Fibroblast of pulmonary artery (primary cell): ENCODE measurements at regions not wholly inside any gene's neighbourhood (a gene's known extent, or its start where the extent isn't known, plus 50 kb on each side); places are given as distances from the start of the nearest gene placed in this dataset.
A peak's percentile ranks its signal among the peaks of the same experiment; 100 is the strongest.
"Not testable (repeated sequence)": the region's sequence is repeated elsewhere in the genome, so short reads cannot be mapped to it uniquely, and the experiment has no call there.

Experiments used
- DNase-seq: peaks from one replicate; pipeline ENCODE4 v3.0.0-alpha.2; 2010; ENCODE audit warnings: low read depth
- H3K4me3 ChIP-seq: replicated peaks from 2 replicates; pipeline ENCODE4 v1.5.1; 2011; ENCODE audit warnings: low read depth, mild to moderate bottlenecking, control low read depth, low read length, moderate library complexity
- CTCF ChIP-seq: IDR thresholded peaks from 2 replicates; pipeline ENCODE4 v1.5.1; 2011; ENCODE audit warnings: mild to moderate bottlenecking, control low read depth, low read length, inconsistent platforms; ENCODE audit errors: missing control alignments

DNA sequence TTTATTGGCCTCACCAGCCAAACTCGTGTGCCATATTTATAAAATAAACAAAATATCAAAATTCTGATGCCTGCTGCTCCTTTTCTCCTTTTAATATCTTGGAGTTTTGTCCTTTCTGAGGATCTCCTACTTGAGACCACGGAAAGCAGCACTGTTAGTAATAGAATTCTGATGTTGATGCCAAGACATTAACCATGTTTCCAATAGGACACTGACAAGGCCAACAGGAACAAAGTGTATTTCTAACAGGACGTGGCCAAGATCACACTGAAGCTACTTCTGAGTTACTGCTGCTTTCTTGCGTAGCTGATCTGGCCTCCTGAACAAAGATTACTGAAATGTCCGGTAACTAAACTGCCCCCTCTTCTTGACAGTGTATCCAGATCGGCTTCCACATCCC lies 848.5 kb downstream of the TTLL7 start:
- not testable (repeated sequence) for H3K4me3 ChIP-seq
- DNase-seq, result peak; percentile 16

DNA sequence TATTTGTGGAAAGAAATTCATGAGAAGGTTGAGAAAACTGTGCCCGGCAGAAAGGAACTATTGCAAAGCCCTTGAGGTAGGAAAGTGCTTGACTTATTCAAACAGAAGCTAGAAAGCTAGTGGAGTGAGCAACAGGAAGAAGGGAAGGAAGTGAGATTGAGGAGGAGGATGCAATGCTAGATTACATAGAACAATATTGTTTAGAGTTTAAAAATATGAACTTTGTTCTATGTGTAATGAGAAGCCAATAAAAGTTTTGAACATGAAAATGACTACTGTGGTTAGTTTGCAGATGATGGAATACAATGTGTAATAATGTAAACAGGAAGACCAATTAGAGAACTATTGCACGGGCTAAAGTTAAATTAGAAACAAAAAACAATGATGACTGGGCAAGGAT lies 853.1 kb downstream of the TTLL7 start:
- not testable (repeated sequence) for DNase-seq

DNA sequence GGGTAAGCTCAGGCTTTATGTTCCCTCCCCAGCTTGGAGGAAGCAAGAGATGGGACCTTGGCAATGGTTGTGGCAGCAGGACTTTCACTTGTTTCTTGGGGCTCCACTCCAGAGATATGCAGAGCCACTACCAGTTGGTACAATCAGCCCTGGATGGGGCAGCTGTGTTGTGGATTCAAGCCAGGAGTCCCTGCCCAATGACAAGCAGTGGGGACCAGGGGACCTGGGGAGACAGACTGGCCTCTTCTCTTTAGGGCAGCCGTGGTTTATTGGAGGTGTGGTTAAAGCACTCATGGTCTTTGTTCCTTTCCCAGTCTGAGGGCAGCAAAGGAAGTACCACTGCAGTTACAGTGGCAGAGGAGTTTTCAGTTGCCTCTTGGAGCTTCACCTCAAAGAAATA lies 856.1 kb downstream of the TTLL7 start:
- H3K4me3 ChIP-seq, result not testable (repeated sequence)

More for the DNA sequence above, 853.1 kb downstream of the TTLL7 start:
- not testable (repeated sequence) for H3K4me3 ChIP-seq

GRCh38 chr1:83135524-83136157 lies 863.3 kb downstream of the TTLL7 start:
- not testable (repeated sequence) for DNase-seq, H3K4me3 ChIP-seq

More for the DNA sequence above, 856.1 kb downstream of the TTLL7 start:
- DNase-seq, result not testable (repeated sequence)

DNA sequence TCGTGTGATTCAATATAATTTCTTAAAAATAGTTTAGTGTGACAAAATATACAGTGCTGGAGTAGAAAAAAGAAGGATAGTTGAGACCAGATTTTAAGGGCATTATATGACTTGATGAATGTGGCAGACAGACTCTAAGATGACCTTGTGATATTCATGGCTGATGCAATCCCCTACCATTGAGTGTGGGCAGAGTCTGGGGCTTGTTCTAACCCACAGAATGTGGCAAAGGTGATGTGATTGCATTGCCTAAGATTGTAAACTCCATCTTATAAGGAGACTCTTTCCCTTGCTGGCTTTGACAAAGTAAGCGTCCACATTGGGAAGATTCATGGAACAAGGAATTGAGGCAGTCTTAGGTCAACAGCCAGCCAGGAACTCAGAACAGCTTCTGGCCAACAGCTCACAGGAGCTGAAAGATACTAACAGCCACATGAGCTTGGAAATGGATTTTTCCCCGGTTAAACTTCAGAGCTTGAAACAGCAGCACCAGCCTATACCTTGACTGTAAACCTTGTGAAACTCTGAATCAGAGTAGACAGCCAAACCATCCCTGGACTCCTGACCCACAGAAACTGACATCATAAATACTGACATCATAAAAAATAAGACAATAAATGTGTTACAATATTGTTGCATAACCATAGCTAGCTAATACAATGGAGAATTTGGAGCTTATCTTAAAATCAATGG lies 864.5 kb downstream of the TTLL7 start:
- DNase-seq, H3K4me3 ChIP-seq: not testable (repeated sequence)

DNA sequence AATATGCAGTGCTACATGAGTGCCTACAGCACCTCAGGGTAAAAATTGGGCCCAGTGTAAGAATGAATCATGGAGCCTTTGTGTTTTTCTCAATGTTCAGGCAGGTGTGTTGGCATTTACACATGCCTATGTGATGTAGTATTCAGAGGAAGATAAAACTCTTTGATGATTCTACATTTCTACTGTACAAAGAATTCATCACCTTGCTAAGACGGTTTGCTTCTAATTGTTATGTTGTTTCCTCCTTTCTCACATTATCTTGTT lies 867.3 kb downstream of the TTLL7 start:
- H3K4me3 ChIP-seq, result no peak overlapping the region
- no peak for TF ChIP-seq CTCF
- DNase-seq, result no peak

- no peak overlapping the region for H3K4me3 ChIP-seq
- DNase-seq, result no peak
- TF ChIP-seq CTCF, result no peak
These were observed 867.8 kb downstream of the TTLL7 start for GRCh38 chr1:83130886-83131691.

DNA sequence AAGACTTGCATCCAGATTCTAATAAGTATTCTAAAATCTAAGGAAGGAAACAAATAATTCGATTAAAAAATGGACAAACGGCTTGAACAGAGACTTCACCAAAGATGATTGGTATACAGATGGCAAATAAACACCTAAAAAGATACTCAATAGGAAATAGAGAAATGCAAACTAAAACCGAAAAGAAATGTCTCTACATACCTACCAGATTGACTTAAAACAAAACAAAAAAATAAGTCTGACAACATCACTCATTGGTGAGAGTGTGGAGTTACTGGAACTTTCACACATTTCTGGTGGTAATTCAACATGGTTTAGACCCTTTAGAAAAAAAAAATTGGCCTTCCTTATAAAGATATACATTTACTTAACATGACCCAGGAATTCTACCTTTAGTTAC lies 869.8 kb downstream of the TTLL7 start:
- no peak for TF ChIP-seq CTCF
- no peak for DNase-seq
- no peak overlapping the region for H3K4me3 ChIP-seq

- DNase-seq, result no peak
- no peak overlapping the region for H3K4me3 ChIP-seq
- no peak for TF ChIP-seq CTCF
These were observed 873.5 kb downstream of the TTLL7 start for GRCh38 chr1:83125456-83125855.
